ENCODE measurements at regions not wholly inside any gene's neighbourhood (a gene's known extent, or its start where the extent isn't known, plus 50 kb on each side); places are given as distances from the start of the nearest gene placed in this dataset.
"Not testable (repeated sequence)": the region's sequence is repeated elsewhere in the genome, so short reads cannot be mapped to it uniquely, and the experiment has no call there.

DNA sequence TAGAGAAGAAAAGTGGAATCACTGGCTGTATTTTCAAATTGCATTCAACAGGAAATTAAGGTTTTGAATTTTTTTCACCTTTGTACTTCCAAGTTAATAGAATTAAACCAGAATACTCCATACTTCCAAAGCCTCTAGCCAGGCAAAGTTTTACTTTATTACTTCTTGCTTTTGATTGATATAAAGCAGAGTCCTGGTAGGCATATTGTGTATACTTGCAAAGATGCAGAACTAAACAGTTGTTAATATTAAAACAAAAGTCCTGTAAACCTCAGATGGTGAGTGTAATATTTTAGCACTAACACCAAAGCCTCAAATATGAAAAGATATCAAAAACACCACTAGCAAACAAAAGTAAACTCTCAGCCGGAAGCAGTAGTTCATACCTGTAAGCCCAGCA is 107.2 kb upstream of the C2CD4B start:
- DNase-seq = no peak

DNA sequence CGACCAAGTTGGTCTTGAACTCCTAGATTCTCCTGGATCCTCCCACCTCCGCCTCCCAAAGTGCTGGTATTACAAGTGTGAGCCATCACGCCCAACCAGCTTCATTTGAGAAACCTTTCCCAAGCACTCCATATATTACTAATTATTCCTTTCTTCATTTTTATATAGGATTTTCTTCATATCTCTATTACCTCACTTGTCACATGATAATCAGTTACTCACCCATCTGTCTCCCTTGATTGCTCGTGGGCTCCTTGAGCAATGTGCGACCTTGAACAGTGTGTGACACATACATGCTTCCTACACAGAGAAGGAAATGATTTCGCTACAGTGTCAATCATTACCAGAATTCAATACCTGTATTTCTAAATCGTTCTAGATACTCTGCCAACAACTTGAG is 110.7 kb upstream of the C2CD4B start:
- no peak for DNase-seq

DNA sequence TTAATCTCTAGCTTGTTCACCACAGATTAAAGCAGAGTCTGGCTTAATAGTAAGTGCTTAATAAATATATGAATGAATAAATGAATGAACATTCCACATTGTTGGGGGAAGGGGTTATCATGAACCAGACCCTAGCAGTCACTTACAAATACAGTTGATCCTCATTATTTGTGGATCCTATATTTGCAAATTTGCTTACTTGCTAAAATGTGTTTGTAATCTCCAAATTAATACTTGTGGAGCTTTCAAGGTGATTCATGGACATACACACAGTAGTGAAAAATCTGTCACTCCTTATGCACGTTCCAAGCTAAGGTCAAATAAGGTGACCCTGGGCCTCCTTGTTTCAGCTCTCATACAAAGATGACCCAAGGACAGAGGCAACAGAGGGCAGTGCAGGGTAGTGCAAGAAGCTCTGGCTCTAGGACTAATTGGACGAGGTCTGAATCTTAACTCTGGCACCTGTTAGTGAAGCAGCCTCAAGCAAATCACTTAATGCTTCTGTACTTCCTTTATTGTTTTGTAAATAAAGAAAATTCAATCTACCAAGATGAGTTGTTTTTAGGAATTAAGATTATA is 112.8 kb upstream of the C2CD4B start:
- no peak for DNase-seq

DNA sequence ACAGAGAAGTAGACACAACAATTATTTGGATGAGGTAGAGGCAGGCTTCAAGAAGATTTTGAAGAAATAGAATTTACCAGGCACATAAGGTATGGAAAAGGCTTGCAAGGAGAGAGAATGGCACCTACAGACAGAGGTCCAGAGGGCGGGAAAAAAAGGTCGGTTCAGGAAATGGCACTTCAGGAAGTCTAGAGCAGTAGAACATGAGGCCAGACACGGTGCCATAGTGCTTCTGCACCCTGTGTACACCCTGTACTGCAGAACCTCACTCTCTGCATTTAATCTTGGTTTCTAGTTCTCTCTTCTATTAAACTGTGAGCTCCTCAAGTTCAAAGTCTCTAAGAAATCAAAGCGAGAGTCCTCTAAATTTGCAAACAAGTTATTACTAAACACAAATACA is 113.4 kb upstream of the C2CD4B start:
- DNase-seq = no peak

DNA sequence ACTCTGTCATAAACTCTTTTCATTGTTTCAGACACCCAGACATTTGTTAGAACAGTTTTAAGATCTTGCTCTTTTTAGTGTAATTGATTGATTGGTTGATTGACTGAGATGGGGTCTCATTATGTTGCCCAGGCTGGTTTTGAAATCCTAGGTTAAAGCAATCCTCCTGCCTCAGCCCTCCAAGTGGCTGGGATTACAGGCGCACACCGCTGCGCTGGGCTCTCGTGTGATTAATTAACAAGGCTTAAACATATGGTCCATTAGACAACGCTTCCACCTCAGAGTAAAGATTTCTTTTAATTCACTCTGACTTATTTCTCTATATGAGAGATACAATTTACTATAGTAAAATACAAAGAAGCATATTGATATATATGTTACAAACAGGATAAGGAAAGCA is 114.0 kb upstream of the C2CD4B start:
- DNase-seq = no peak

DNA sequence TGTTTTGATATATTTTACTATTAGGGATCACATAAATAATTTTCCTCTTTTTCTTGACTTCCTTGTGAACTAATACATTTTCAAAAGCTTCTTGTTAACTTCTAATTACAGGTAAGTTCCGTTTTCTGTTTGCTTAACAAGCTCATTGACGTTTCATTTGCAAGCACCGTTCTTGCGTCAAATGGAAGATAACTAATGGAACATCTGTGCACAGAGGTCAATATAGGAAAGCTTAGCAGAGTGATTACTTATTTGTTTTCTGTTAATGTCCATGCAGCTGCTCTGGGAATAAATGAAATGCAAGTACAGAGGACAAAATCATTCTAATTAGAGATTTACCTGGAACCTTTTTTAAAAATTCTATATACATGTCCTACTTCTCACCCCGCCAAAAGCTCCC is 115.5 kb upstream of the C2CD4B start:
- DNase-seq = no peak

DNA sequence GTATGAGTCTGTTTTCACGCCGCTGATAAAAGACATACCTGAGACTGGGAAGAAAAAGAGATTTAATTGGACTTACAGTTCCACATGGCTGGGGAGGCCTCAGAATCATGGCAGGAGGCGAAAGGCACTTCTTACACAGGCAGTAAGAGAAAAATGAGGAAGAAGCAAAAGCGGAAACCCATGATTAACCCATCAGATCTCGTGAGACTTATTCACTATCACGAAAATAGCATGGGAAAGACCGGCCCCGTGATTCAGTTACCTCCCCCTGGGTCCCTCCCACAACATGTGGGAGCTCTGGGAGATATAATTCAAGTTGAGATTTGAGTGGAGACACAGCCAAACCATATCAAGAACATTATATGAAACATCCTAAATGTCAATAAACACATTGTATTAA is 116.7 kb upstream of the C2CD4B start:
- DNase-seq = not testable (repeated sequence)

DNA sequence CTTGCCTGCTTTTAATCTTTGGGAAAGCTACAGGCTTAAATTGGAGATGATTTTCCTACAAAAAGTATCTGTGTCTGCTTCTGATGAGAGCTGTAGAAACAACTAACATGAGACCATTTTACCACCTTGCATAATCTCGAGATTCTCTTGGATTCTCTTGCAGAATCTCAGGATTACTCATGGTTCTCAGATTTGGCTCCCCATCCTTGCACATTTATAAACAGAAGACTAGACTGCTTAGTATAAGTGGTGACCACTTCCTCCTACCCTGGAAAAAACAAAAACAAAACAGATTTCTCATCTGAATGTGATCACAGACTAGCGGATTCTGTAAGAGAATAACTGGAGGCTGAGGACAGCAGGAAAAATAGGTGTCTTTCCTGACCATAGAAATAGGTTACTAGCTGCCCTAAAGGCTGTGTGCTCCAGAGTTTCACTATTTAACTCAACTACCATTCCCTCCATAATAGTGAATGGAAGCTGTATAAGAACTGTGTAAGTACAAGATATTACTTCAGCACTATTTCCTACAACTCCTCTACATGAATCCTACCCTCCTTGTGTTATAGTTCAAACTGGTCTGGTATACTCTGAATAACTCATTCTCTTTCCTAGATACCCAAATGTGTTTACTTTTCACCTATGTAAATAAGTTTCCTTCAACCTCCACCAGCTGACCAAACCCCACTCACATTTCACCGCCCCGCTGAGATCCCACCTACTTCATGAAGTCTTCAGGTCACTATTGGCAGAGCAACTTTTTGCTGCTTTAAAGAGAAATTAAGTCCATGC is 122.2 kb upstream of the C2CD4B start:
- no peak for DNase-seq

DNA sequence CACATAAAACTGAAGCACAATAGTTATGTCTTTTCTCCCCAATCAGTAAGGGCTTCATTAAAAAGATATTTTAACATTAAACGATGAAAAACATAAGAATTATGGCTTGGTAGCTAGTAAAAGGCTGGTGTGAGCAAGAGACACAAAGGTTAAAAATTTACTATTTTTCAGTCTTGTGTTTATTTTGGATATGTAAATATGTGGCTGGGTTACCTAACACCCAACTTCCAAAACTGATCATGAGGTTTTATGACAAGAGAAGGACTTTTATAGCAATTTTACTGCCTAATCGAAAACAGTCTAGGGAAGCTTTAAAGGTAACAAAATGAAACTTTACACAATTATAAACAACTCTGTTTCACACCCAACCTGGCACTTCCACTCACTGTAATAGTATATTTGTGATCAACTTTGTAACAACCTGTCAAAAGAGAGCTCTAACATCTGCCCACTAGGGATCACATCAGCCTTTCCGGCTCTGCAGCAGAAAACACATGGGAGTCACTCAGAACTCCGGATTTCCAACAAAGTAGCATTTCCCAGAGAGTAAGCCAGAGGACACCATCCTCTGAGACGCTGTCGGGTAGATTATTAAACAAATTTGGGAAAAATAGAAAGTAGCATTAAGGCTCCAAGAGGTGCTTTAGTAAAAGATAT is 123.4 kb upstream of the C2CD4B start:
- no peak for DNase-seq

DNA sequence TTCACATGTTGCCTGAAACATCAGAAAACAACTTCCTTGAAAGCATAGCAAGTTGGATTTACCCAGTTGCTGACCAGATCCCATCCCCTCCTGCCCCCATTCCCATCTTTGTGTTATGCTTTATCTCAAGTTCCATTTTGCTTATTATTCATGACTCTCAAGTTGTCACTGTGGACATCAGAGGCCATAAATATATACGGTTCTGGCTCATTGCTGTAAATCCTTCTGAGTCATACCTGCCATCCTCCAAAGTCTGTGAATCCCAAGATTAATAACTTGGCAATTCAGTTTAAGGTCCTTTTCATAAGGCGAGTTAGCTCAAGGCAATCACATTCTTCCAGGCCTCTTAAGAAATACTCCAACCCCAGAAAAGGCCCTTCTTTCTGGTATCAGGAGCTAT is 126.2 kb upstream of the C2CD4B start:
- DNase-seq = no peak

DNA sequence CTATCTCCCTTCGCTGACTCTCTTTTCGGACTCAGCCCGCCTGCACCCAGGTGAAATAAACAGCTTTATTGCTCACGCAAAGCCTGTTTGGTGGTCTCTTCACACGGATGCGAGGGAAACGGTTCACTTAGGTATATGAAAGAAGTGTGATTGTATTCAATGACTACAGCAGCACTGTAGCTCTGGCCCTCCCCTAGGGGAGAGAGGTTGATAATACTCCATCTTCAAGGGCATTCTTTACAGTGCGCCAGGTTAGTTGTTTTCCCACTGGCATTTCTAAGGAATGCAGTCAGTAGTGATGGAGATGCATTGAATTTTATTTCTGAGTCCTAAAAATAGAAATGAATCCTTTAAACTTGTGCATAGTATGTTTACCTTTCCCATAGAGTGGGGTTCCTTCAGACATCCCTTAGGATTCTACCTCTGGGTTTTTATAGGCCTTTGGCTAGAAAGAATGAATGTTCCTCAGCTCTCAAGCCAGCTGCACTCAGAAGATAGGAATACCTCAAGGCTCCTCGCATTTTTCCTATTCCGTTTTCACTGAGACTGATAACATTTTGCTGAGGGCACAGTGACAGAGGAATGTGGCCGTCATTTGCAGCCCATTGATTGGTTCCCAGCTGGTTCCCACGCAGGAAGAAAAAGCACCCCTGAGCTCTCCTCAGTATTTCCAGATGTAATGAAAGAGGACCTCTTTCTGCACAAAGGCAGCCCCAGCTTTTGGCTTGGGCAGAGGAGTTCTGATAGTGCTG is 131.8 kb upstream of the C2CD4B start:
- DNase-seq = no peak

DNA sequence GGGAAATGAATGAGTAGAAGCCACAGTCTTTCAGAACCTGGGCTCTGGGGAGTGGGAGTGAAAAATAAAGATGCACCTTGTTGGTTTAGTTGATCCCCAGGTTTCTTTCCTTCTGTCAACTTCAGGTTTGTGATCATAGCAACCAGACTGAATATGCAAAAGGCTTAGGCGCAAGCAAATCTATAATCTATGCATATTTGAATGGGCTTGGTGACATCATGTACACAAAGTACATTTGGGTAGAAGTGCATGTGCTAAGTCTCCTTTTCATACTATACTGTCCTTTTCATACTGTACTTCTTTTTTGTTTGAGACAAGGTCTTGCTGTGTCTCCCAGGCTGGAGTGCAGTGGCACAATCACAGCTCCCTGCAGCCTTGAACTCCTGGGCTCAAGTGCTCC is 132.4 kb upstream of the C2CD4B start:
- DNase-seq = no peak

DNA sequence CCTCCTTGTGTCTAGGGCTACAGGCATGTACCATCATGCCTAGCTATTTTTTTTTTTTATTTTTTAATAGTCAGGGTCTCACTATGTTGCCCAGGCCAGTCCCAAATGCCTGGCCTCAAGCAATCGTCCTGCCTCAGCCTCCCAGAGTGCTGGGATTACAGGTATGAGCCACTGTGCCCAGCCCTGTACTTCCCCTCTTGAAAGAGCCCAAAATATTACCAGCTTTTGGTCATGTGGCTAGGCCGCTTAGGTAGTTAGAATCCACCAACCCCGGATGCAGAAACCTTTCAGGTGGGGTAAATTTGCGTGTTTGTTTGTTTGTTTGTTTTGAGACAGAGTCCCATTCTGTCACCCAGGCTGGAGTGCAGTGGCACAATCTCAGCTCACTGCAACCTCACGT is 132.8 kb upstream of the C2CD4B start:
- no peak for DNase-seq

DNA sequence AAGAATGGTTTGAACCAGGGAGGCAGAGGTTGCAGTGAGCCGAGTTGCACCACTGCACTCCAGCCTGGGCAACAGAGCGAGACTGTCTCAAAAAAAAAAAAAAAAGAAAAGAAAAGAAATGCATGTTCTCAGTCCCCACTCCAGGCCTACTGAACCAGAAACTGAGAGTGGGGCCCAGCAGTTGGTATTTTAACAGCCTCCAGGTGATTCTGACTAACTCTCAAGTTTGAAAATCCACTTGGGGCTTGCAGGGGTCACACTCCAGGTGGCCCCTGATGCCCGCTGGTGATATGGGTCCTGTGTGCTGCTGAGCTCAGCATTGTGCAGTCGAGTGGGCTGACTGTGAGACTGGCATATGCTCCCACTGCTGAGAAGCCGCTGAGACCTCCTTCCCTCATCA is 133.7 kb upstream of the C2CD4B start:
- no peak for DNase-seq

DNA sequence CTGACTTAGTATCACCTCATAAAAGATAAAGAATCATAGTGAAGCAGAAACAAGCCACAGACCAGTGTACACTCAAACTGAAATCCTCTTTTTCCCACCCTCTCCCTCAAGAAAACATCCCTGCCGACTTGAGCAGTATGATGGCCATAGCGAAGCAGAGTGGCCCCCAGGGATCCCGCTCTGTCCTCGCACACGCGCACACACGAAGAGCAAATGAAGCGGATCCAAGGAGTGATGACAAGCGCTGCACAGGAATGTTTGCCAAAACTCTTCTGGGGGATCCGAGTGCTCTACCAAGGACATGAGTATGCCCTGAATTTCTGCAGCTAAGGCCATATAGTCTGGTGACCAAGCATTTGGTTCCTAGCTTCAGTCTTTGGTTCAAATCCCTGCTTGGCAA is 134.5 kb upstream of the C2CD4B start:
- DNase-seq = no peak

DNA sequence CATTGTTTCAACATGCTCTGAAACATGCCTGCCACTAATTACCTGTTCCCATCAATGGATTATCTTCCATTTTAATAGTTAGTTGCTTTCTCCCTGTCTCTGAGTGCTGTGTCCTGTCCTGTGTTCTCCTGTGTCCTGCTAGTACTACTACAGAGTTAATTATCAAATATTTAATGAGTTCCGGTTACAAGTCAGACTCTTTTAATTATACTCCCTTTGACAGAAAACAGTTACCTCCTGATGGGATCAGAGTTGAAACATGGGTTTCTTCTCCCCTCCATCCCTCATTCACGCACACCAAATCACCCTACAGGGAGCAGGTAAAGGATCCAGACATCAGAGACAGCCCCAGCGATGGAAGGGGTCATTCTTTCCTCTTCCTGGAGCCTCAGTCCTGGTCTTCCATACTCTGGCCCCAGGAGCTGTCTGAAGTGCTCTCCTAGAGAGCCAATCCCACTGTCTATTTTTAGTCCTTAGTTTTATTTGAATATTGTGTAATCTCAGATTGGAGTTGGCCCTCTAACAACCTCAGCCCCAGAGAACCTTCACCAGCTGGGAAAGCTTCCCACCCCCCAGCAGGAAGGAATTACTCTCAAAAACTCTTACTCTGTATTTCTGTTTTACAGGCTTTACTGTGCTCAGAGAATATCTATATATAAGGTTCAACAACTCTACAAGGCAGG is 137.0 kb upstream of the C2CD4B start:
- DNase-seq = no peak

DNA sequence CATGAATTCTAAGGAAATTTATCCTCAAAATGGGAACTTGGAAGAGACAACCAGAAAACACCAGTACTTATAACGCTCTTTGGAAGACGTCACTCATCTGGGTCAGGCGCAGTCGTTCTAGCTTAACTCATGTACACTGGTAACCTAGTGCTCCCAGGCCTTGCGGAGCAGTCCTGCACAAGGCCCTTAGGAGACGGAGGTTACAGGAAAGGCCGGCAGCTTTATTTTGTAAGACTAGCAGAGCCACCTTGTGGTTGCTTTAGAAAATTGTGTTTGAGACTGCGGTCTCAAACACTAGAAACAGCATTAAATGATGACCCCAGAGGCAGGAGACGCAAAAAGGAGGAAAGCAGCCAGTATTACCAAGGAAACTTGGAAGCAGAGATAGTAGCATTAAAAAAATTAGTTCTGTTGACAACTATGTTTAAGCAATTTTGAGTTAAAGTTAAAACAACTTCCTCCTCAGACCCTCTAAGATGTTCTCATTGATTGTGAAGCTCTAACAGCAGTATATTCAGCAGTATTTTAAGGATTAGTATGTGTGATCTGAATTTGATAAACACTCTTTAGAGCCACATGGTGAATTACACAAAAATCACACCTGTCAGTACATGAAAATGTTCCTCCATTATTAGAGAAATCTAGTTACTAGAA is 141.9 kb upstream of the C2CD4B start:
- no peak for DNase-seq

DNA sequence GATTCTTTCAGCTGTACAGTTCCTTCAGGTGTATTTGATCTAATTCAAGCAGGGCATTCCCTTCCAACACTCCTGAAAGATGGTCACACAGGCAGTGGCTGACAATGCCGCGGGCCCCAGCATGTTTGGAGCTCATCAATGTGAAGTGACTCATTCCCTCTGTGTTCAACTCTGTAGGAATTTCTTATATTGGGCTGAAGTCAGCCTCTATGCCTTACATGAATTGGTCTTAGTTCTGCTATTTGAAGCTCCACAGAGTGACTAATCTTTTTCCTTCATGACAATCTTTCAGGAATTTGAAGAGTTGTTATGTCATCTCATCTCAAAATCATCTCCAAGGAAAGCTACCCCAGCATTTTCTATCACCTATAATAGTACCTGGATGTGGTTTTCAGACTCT is 142.5 kb upstream of the C2CD4B start:
- DNase-seq = no peak

DNA sequence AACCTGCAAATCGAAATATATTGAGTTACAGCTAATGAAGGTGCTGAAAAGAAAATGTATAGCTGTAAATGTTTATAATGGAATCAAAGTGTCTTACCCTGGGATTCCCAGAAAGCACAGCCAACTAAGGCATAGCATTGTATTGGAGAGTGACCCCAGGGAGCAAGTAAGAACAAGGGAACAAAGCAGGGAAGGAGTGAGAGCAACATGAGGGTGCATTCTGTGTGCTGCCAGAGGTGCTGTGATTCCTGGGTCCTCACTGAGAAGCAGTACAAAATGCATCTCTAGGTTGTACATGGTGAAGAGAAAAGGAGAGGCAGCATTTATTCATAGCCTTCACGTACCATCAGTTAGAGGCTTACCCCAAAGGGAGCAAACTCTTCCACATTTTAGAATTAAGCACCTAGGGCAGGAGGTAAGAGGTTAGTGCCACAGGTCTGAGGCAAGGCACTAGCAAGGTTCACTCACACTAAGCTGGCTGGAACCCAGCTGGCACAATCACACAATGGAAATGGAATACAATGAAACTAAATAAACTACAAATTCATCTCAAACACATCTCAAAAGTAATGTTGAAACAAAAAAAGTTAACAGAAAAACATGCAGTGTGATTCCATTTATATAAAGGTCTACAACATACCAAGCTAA is 151.5 kb upstream of the C2CD4B start:
- no peak for DNase-seq

DNA sequence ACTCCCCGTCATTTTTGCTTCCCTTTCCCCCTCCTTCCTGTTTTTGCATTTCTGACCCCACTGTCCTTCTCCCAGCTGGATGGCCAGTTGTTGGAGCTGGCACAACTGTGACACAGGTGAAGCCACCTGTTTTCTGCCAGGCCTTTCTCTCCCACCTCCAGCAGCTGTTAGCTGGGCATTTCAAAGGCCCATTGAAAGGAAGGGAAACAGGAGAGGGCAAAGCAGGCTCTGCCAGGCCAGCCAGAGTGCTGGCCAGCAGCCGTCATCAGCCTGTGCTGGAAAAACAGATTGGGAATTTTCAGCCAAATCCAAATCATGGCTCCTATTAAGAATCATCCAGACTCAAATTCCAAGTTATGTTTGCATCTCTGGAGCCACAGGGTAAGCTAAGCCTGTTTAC is 155.2 kb upstream of the C2CD4B start:
- DNase-seq = no peak

DNA sequence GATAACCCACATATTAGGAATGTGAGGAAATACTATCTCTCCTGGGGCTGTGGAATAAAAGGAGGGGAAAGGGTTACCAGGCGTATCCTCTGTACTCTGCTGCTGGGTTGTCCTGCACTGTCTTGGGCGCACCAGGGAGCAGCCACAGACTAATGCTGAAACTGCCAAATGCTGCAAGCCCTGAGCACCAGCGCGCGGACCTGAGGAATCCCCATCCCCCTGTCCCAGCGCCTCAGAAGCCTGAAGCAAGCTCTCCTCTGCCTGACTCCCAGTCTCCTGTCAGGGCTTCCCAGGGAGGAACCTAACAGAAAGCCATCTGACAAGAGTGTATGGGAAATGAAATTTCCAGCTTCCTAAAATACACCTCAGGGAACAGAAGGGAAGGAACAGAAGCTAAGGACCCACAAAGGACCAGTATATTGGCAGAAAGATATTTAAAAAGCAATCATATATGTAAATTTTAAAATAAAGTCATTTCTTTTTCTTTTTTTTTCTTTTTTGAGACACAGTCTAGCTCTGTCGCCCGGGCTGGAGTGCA is 158.3 kb upstream of the C2CD4B start:
- DNase-seq = no peak

DNA sequence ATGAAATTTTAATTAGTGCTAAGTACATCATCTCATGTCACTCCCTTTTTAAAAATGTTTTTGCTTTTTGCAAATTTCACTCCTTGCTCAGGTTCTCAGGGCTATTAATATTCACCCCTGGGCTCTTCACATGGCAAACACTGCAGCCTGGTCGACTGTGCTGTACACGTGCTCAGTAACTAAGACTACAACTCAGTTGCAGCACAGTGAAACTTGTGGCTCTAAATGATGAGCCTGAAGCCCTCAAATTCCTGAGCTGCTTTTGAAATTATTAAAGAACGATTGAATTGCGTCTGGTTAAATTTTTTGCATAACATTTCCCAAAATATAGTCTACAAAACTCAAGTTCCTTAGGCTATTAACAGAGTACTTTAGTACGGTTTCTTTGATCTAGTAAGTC is 159.3 kb upstream of the C2CD4B start:
- no peak for DNase-seq

Measured in activated naive CD4-positive, alpha-beta T cell (primary cell).